ENCODE measurements at regions not wholly inside any gene's neighbourhood (a gene's known extent, or its start where the extent isn't known, plus 50 kb on each side); places are given as distances from the start of the nearest gene placed in this dataset.

- Mint-ChIP-seq H3K36me3 (ENCODE audit: low read depth) (no peaks in the 10 kb centered on the region), H3K9me3 (peaks cover 15% of the 10 kb centered on the region), H3K4me1 (peaks cover 5% of the 10 kb centered on the region), H3K27ac (no peak overlapping the region), H3K27me3 (peaks cover 2% of the 10 kb centered on the region), H3K4me3 (no peak overlapping the region)
- DNase-seq: no peak
- intact Hi-C loops (cut with micrococcal nuclease): no loop called here
Measured at GRCh38 chr1:59158321-59158720, 138.6 kb upstream of the FGGY start.

GRCh38 chr1:59159557-59160203 lies 137.2 kb upstream of the FGGY start:
- Mint-ChIP-seq H3K27ac (no peak overlapping the region), H3K4me1 (no peaks in the 10 kb centered on the region), H3K9me3 (peaks cover 17% of the 10 kb centered on the region), H3K36me3 (ENCODE audit: low read depth) (no peaks in the 10 kb centered on the region), H3K27me3 (peaks cover 11% of the 10 kb centered on the region), H3K4me3 (no peak overlapping the region)
- intact Hi-C loops (cut with micrococcal nuclease): no loop called here
- no peak for DNase-seq

DNA sequence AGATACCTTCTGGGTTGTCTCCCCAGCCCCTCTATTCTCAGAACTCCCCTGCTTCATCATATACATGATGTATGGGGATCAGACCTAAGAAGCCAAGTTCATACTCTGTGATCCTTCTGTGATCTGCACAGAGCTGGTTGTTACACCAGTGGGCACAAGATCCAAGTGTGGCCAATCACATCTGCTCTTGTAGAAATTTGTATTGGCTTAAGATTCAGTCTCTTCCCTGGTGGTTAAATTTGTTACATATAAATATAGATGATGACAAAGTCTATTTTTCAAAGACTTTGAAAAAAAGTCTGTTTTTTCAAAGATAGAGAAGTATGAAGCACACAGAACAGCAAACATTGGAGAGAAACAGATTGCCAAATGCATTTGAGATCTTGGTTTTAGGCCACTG lies 135.8 kb upstream of the FGGY start:
- H3K9me3 Mint-ChIP-seq: peaks cover 30% of the 10 kb centered on the region
- peaks cover 21% of the 10 kb centered on the region for H3K27me3 Mint-ChIP-seq
- intact Hi-C loops (cut with micrococcal nuclease): no loop called here
- H3K4me3 Mint-ChIP-seq: no peak overlapping the region
- no peaks in the 10 kb centered on the region for H3K4me1 Mint-ChIP-seq
- no peak for DNase-seq
- H3K27ac Mint-ChIP-seq: no peak overlapping the region
- H3K36me3 Mint-ChIP-seq (ENCODE audit: low read depth): no peaks in the 10 kb centered on the region

DNA sequence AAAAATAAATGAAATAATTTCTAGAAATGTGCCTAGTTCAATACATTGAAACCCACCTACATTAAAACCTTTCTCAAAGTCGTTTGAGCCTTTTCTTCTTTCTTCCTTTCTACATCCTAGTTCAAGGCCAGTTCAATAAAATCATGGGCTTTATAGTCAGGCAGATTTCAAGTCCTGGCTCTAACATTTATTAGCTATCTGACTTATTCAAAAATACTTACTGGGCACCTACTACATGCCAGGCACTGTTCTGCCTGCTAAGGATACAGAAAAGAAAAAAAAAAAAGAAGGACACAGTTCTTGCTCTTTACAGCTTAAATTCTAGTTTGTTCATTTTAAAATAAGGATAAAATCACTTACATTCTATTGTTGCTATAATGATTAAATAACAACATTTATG lies 134.2 kb upstream of the FGGY start:
- intact Hi-C loops (cut with micrococcal nuclease): no loop called here
- Mint-ChIP-seq H3K9me3 (peaks cover 42% of the 10 kb centered on the region), H3K27me3 (peaks cover 26% of the 10 kb centered on the region), H3K4me3 (no peak overlapping the region), H3K4me1 (no peaks in the 10 kb centered on the region), H3K36me3 (ENCODE audit: low read depth) (no peaks in the 10 kb centered on the region), H3K27ac (no peak overlapping the region)
- DNase-seq: no peak

DNA sequence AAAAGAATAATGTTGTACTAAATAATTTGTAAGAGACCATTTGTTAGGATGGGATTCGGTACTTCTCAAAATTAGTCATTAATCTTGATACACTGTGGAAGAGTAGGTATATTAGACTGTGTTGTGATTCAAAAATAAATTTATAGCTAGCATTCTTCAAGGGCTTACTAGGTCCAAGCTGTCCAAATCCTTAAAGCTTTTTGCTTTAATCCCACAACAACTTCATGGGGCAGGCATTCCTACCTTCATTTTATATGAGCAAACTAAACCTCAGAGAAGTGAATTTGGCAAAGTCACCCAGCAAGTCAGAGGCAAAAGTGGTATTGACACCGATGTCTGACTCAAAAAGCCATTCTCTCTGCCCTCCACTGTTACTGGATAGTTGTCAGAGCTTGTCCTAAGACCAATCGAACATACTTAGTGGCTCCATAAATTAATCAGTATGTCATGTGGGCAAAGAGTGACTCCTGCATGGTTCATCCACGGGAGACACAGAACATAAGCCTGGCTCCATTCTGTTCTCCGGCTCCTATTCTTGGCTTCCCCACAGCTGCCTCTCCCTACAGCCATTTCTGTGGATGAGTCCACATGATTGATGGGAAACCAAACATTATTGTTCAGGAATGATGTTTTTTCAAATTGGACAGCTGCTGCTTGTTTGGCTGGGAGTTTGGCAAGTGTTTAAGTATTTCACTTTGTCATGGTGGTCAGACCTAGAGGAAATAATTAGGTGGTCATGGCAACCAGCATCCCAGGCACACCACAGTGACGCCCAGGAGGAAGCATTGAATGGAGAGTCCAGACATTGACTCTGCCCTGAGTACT lies 133.4 kb upstream of the FGGY start:
- Mint-ChIP-seq H3K36me3 (ENCODE audit: low read depth) (no peaks in the 10 kb centered on the region), H3K27me3 (peaks cover 26% of the 10 kb centered on the region), H3K4me1 (no peaks in the 10 kb centered on the region), H3K27ac (no peak overlapping the region), H3K4me3 (no peak overlapping the region), H3K9me3 (peaks cover 42% of the 10 kb centered on the region)
- no peak for DNase-seq
- intact Hi-C loops (cut with micrococcal nuclease): no loop called here

DNA sequence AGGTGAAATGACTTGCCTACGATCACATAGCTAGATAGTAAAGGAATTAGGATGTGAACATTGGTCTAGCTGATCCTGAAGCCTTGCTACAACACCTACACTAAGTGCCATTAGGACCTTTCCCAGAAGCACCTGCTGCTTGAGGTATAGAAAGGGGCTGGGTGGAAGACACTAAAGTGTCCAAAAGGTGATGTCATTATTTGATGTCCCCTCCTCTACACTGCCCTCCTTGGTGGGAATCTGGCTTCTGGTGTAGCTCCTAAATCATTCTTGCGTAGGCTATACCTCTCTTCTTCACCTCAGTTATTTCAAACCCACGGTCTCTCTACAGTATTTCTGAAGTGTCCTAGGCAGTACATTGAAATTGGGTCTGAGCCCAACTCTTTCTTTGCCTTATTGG lies 132.5 kb upstream of the FGGY start:
- no peak overlapping the region for H3K4me3 Mint-ChIP-seq
- intact Hi-C loops (cut with micrococcal nuclease): no loop called here
- no peak for DNase-seq
- no peak overlapping the region for H3K27ac Mint-ChIP-seq
- no peaks in the 10 kb centered on the region for H3K36me3 Mint-ChIP-seq (ENCODE audit: low read depth)
- H3K9me3 Mint-ChIP-seq: peaks cover 35% of the 10 kb centered on the region
- H3K27me3 Mint-ChIP-seq: peaks cover 29% of the 10 kb centered on the region
- no peaks in the 10 kb centered on the region for H3K4me1 Mint-ChIP-seq

GRCh38 chr1:59165353-59165752 lies 131.5 kb upstream of the FGGY start:
- Mint-ChIP-seq H3K27me3 (peaks cover 36% of the 10 kb centered on the region), H3K27ac (no peak overlapping the region), H3K9me3 (peaks cover 29% of the 10 kb centered on the region), H3K4me1 (peaks cover 1% of the 10 kb centered on the region), H3K36me3 (ENCODE audit: low read depth) (no peaks in the 10 kb centered on the region), H3K4me3 (no peak overlapping the region)
- DNase-seq: no peak
- intact Hi-C loops (cut with micrococcal nuclease): no loop called here

DNA sequence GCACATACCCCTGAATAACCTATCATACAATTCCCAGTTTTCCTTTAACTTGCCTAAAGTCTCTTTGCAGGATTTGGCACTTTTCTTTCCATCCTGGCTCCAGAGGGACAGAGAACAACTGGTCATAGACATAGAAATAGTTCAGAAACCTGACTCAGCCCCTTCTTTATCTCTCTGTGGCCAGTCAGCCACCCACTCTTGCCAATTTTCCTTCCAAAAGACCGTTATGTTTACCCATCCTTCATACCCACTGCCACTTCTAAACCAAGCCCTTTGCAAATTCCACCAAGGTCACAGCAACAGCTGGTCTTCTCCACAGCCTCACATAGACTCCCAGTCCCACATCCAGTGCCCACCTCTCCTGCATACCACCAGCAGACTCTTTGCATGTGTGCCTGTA lies 127.2 kb upstream of the FGGY start:
- H3K27ac Mint-ChIP-seq: no peak overlapping the region

DNA sequence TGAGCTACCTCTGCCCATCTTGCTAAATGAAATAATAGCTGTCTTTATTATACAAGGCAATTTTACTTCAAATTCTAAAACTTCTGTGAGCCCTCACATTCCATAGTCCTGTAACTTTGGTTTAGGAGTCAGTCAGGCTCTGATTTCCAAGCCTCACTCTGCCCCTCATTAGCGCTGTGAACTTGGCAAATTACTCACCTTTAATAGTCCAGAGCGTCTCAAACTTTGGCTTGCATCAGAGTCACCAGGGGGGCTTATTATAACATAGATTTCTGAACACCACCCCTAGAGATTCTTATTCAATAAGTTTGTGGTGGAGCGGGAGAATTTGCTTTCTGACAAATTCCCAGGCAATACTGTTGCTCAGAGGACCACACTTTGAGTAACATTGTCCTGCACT lies 126.2 kb upstream of the FGGY start:
- no peaks in the 10 kb centered on the region for H3K36me3 Mint-ChIP-seq (ENCODE audit: low read depth)
- H3K27me3 Mint-ChIP-seq: peaks cover 19% of the 10 kb centered on the region
- H3K27ac Mint-ChIP-seq: no peak overlapping the region
- H3K4me3 Mint-ChIP-seq: no peak overlapping the region
- H3K9me3 Mint-ChIP-seq: peaks cover 17% of the 10 kb centered on the region
- intact Hi-C loops (cut with micrococcal nuclease): no loop called here
- DNase-seq: no peak
- H3K4me1 Mint-ChIP-seq: peaks cover 1% of the 10 kb centered on the region

More for the DNA sequence above, 127.2 kb upstream of the FGGY start:
- DNase-seq: no peak
- Mint-ChIP-seq H3K36me3 (ENCODE audit: low read depth) (no peaks in the 10 kb centered on the region), H3K4me1 (peaks cover 1% of the 10 kb centered on the region), H3K4me3 (no peak overlapping the region), H3K27me3 (peaks cover 28% of the 10 kb centered on the region), H3K9me3 (peaks cover 25% of the 10 kb centered on the region)
- intact Hi-C loops (cut with micrococcal nuclease): no loop called here

DNA sequence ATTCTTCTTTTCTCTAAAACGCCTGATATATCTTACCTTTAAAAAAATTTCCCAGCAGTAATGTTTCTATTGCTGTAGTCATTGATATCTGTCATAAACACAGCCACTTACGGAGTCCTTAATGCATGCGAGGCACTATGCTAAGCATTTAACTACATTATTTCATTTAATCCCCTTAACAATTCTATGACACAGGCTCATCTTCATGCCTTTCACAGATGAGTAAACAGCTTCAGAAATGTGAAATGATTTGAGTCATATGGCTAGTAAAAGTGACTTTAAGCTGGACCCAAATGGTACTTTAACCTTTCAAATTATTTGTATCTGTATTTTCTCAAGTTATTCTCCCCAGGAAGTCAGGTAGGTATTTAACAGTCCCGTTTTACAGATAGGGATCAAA lies 125.1 kb upstream of the FGGY start:
- Mint-ChIP-seq H3K27me3 (peaks cover 17% of the 10 kb centered on the region), H3K9me3 (peaks cover 10% of the 10 kb centered on the region), H3K4me1 (peaks cover 1% of the 10 kb centered on the region), H3K36me3 (ENCODE audit: low read depth) (no peaks in the 10 kb centered on the region), H3K4me3 (no peak overlapping the region), H3K27ac (no peak overlapping the region)
- intact Hi-C loops (cut with micrococcal nuclease): no loop called here
- DNase-seq: no peak

DNA sequence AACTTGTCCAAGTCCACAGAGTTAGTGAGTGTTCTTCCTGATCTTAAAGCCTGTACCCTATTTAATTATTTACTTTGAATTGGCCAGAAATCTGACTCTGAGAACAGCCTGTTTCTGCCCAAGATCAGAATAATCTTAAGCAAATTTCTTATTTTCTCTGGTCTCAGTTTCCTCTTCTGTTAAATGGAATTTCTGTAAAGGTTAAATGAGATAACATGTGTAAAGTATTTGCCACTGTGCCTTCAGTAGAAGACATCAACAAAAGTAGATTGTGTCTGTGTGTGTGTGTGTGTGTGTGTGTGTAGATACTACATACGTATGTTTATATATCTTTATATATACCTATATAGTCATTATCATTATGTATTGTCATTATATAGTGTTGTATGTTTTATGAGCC lies 124.2 kb upstream of the FGGY start:
- Mint-ChIP-seq H3K27me3 (peaks cover 14% of the 10 kb centered on the region), H3K9me3 (peaks cover 9% of the 10 kb centered on the region), H3K36me3 (ENCODE audit: low read depth) (no peaks in the 10 kb centered on the region), H3K27ac (no peak overlapping the region), H3K4me3 (no peak overlapping the region), H3K4me1 (peaks cover 1% of the 10 kb centered on the region)
- DNase-seq: no peak
- intact Hi-C loops (cut with micrococcal nuclease): no loop called here

DNA sequence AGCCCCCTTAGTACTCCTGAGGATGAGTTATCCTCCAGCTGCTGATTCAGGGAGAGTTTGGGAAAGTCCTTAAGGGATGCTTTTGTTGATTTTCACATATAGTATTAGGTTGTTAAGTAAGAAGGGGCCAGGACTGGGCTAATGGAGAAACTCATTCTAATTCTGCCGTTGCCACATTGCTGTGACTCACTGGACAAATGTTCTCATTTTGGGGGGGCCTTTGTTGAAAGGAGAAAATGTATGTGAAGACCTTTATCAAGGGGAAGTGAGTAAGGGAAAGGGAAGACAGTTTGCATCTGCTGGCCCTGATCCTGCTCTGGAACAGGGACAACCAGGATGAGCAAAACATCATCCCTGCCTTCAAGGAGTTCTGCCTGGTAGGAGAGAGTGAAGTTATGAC lies 123.2 kb upstream of the FGGY start:
- DNase-seq: no peak
- H3K4me1 Mint-ChIP-seq: peaks cover 1% of the 10 kb centered on the region
- intact Hi-C loops (cut with micrococcal nuclease): no loop called here
- H3K27me3 Mint-ChIP-seq: peaks cover 13% of the 10 kb centered on the region
- no peak overlapping the region for H3K4me3 Mint-ChIP-seq
- no peak overlapping the region for H3K27ac Mint-ChIP-seq
- H3K36me3 Mint-ChIP-seq (ENCODE audit: low read depth): no peaks in the 10 kb centered on the region
- H3K9me3 Mint-ChIP-seq: peaks cover 9% of the 10 kb centered on the region

- peaks cover 9% of the 10 kb centered on the region for H3K9me3 Mint-ChIP-seq
- intact Hi-C loops (cut with micrococcal nuclease): no loop called here
- DNase-seq: no peak
- no peaks in the 10 kb centered on the region for H3K27me3 Mint-ChIP-seq
- H3K4me3 Mint-ChIP-seq: no peak overlapping the region
- H3K36me3 Mint-ChIP-seq (ENCODE audit: low read depth): no peaks in the 10 kb centered on the region
- no peak overlapping the region for H3K27ac Mint-ChIP-seq
- no peaks in the 10 kb centered on the region for H3K4me1 Mint-ChIP-seq
Measured at GRCh38 chr1:59176471-59176870, 120.4 kb upstream of the FGGY start.

DNA sequence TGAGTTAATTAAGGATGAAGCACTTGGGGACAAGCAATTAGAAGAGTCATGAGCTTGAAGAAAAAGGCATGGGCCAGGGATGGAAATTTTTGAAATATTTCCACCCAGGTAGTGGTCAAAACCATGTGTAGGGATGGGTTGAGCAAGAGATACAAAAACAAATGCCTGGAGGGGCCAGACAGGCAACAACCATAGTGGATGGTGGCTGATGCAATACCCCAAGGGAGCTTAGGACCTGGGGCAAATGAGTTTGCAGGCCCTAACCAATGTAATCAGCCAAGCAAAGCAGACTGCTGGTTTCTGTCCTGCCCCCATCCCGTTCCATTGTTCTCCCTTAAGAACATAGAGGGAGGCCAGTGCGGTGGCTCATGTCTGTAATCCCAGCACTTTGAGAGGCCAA lies 119.1 kb upstream of the FGGY start:
- Mint-ChIP-seq H3K36me3 (ENCODE audit: low read depth) (no peaks in the 10 kb centered on the region), H3K27me3 (no peaks in the 10 kb centered on the region), H3K9me3 (peaks cover 9% of the 10 kb centered on the region), H3K27ac (no peak overlapping the region), H3K4me3 (no peak overlapping the region), H3K4me1 (no peaks in the 10 kb centered on the region)
- DNase-seq: no peak
- intact Hi-C loops (cut with micrococcal nuclease): no loop called here
